ENCODE measurements at regions not wholly inside any gene's neighbourhood (a gene's known extent, or its start where the extent isn't known, plus 50 kb on each side); places are given as distances from the start of the nearest gene placed in this dataset.

- peak; percentile 25 to 36; a peak in 3 of 4 replicates for TF ChIP-seq CTCF (conservative IDR thresholded peaks at IDR 0.05; ENCODE audit: low read depth in 2 of 2)
- no peak for TF ChIP-seq JUNB (IDR thresholded peaks at IDR 0.05; ENCODE audit: unreplicated experiment)
- no peak for TF ChIP-seq ZNF331 (CRISPR knock-in tag; IDR thresholded peaks at IDR 0.05; ENCODE audit: low read depth)
- TF ChIP-seq POLR2AphosphoS5 (IDR thresholded peaks at IDR 0.05; ENCODE audit: low read depth), result no peak
- no peak for TF ChIP-seq EZH2phosphoT487 (IDR thresholded peaks at IDR 0.05; ENCODE audit: unreplicated experiment)
- TF ChIP-seq EZH2 (IDR thresholded peaks at IDR 0.05; ENCODE audit: low read depth, unreplicated experiment), result no peak
Measured at GRCh38 chr21:24594082-24594481, 1013.2 kb downstream of the MRPL39 start.

Measured in GM23338 (cell line).